Type B pancreatic cell (in vitro differentiated cells): ENCODE measurements at regions not wholly inside any gene's neighbourhood (a gene's known extent, or its start where the extent isn't known, plus 50 kb on each side); places are given as distances from the start of the nearest gene placed in this dataset.
"Not testable (repeated sequence)": the region's sequence is repeated elsewhere in the genome, so short reads cannot be mapped to it uniquely, and the experiment has no call there.

Experiments used
- DNase-seq: peaks from one replicate; pipeline ENCODE4 v3.0.0; 2021; ENCODE audit warnings: mixed read lengths; ENCODE audit not compliant: unreplicated experiment; ENCODE audit errors: extremely low spot score
- H3K27ac Mint-ChIP-seq: 2 replicates; pipeline ENCODE4 v1.8.0; 2021; ENCODE audit warnings: mild to moderate bottlenecking, mixed read lengths
- H3K27me3 Mint-ChIP-seq: 2 replicates; pipeline ENCODE4 v1.8.0; 2021; ENCODE audit warnings: mixed read lengths
- H3K36me3 Mint-ChIP-seq: 2 replicates; pipeline ENCODE4 v1.8.0; 2021; ENCODE audit warnings: mixed read lengths
- H3K4me1 Mint-ChIP-seq: one replicate; pipeline ENCODE4 v1.8.0; 2021; ENCODE audit warnings: mixed read lengths; ENCODE audit not compliant: unreplicated experiment
- H3K4me3 Mint-ChIP-seq: 2 replicates; pipeline ENCODE4 v1.8.0; 2021; ENCODE audit warnings: mild to moderate bottlenecking, mixed read lengths
- H3K9me3 Mint-ChIP-seq: 2 replicates; pipeline ENCODE4 v1.8.0; 2021; ENCODE audit warnings: mixed read lengths
- CTCF ChIP-seq: fragments of 200-600 bp; sonication (generic); conservative IDR thresholded peaks from 2 replicates; pipeline ENCODE4 v1.5.0; 2021; ENCODE audit warnings: antibody characterized with exemption, mild to moderate bottlenecking

- H3K27ac Mint-ChIP-seq: no peak overlapping the region
- no peaks in the 10 kb centered on the region for H3K9me3 Mint-ChIP-seq
- DNase-seq: no peak
- no peaks in the 10 kb centered on the region for H3K36me3 Mint-ChIP-seq
- H3K4me1 Mint-ChIP-seq: no peaks in the 10 kb centered on the region
- no peaks in the 10 kb centered on the region for H3K27me3 Mint-ChIP-seq
- TF ChIP-seq CTCF: no peak
- H3K4me3 Mint-ChIP-seq: no peak overlapping the region
These were observed 108.9 kb upstream of the CCZ1B start for GRCh38 chr7:6934981-6935380.

GRCh38 chr7:6936626-6937025 lies 110.6 kb upstream of the CCZ1B start:
- H3K9me3 Mint-ChIP-seq, H3K4me3 Mint-ChIP-seq, DNase-seq, H3K36me3 Mint-ChIP-seq, H3K4me1 Mint-ChIP-seq, H3K27me3 Mint-ChIP-seq, H3K27ac Mint-ChIP-seq: not testable (repeated sequence)

- not testable (repeated sequence) for H3K4me1 Mint-ChIP-seq, DNase-seq, H3K27ac Mint-ChIP-seq, H3K4me3 Mint-ChIP-seq, H3K36me3 Mint-ChIP-seq, H3K27me3 Mint-ChIP-seq, H3K9me3 Mint-ChIP-seq
These were observed 111.7 kb upstream of the CCZ1B start for GRCh38 chr7:6937746-6938145.

- peak; percentile 75 for TF ChIP-seq CTCF
- H3K36me3 Mint-ChIP-seq, H3K9me3 Mint-ChIP-seq, DNase-seq, H3K4me1 Mint-ChIP-seq, H3K4me3 Mint-ChIP-seq, H3K27ac Mint-ChIP-seq, H3K27me3 Mint-ChIP-seq: not testable (repeated sequence)
These were observed 112.2 kb upstream of the CCZ1B start for GRCh38 chr7:6938284-6938683.

GRCh38 chr7:6939126-6939525 lies 113.1 kb upstream of the CCZ1B start:
- not testable (repeated sequence) for H3K36me3 Mint-ChIP-seq, H3K27ac Mint-ChIP-seq, H3K4me1 Mint-ChIP-seq, H3K27me3 Mint-ChIP-seq, H3K4me3 Mint-ChIP-seq, H3K9me3 Mint-ChIP-seq, DNase-seq

GRCh38 chr7:6939896-6940295 lies 113.8 kb upstream of the CCZ1B start:
- not testable (repeated sequence) for H3K27me3 Mint-ChIP-seq, H3K9me3 Mint-ChIP-seq, H3K4me3 Mint-ChIP-seq, H3K36me3 Mint-ChIP-seq, H3K27ac Mint-ChIP-seq, H3K4me1 Mint-ChIP-seq, DNase-seq

GRCh38 chr7:6946873-6947272 lies 120.8 kb upstream of the CCZ1B start:
- H3K27ac Mint-ChIP-seq, H3K4me1 Mint-ChIP-seq, H3K36me3 Mint-ChIP-seq: not testable (repeated sequence)

GRCh38 chr7:6950231-6950630 lies 124.2 kb upstream of the CCZ1B start:
- H3K4me1 Mint-ChIP-seq, DNase-seq, H3K4me3 Mint-ChIP-seq, H3K36me3 Mint-ChIP-seq, H3K27me3 Mint-ChIP-seq, H3K9me3 Mint-ChIP-seq: not testable (repeated sequence)
- peak overlapping the region; percentile 26 for H3K27ac Mint-ChIP-seq

More at GRCh38 chr7:6946873-6947272, 120.8 kb upstream of the CCZ1B start:
- H3K27me3 Mint-ChIP-seq, DNase-seq, H3K4me3 Mint-ChIP-seq, H3K9me3 Mint-ChIP-seq: not testable (repeated sequence)

GRCh38 chr7:6951553-6951952 lies 125.5 kb upstream of the CCZ1B start:
- DNase-seq, H3K4me1 Mint-ChIP-seq, H3K9me3 Mint-ChIP-seq, H3K4me3 Mint-ChIP-seq, H3K27ac Mint-ChIP-seq, H3K36me3 Mint-ChIP-seq, H3K27me3 Mint-ChIP-seq: not testable (repeated sequence)
